OCI-LY1 (cell line): ENCODE measurements at regions not wholly inside any gene's neighbourhood (a gene's known extent, or its start where the extent isn't known, plus 50 kb on each side); places are given as distances from the start of the nearest gene placed in this dataset.

ENCODE experiments used
- EZH2 ChIP-seq: fragments of 200-600 bp; sonication (generic), shearing (Covaris generic); IDR thresholded peaks from 2 replicates; pipeline ENCODE4 v1.8.0; 2017; ENCODE audit warnings: borderline replicate concordance, mixed run types, mild to moderate bottlenecking, antibody characterized with exemption, low read length, moderate library complexity, mixed read lengths
- TF ChIP-seq, protein P1 (sequence below): fragments of 200-600 bp; sonication (generic), shearing (Covaris generic); IDR thresholded peaks from 2 replicates; pipeline ENCODE4 v1.5.1; 2017; ENCODE audit warnings: mild to moderate bottlenecking, antibody characterized with exemption, low read length, moderate library complexity, mixed read lengths

DNA sequence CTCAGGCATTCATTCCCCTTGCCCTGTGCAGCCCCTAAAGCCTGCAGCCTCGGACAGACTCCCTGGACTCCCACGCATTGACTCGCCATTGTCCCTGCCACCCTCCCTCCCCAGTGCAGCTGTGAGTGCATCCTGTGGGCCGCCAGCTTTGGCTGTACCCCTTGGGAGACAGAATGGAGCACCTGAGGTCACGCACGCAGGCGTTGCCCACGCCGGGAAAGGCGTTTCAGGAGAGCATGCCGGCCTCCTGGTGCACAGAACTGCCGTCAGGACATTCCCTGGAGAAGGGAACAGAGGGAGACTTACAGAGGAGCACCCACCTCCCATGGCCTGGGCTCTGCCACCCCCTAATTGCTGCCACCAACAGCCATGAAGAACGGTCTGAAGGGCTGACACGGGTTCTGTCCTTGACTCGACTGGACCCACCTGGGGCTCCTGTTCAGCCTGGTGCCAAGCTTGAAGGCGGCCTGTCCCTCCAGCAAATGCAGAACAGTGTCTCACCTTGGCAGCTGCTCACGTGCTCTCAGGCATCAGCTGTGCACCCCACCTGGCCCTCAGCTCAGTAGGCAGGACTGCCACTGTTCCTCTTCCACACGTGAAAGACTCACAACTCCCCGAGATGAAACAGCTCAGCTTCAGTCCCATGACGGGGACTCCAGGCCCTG, 503.8 kb downstream of the BRD1 start:
- TF ChIP-seq, protein P1, sequence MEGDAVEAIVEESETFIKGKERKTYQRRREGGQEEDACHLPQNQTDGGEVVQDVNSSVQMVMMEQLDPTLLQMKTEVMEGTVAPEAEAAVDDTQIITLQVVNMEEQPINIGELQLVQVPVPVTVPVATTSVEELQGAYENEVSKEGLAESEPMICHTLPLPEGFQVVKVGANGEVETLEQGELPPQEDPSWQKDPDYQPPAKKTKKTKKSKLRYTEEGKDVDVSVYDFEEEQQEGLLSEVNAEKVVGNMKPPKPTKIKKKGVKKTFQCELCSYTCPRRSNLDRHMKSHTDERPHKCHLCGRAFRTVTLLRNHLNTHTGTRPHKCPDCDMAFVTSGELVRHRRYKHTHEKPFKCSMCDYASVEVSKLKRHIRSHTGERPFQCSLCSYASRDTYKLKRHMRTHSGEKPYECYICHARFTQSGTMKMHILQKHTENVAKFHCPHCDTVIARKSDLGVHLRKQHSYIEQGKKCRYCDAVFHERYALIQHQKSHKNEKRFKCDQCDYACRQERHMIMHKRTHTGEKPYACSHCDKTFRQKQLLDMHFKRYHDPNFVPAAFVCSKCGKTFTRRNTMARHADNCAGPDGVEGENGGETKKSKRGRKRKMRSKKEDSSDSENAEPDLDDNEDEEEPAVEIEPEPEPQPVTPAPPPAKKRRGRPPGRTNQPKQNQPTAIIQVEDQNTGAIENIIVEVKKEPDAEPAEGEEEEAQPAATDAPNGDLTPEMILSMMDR, result no peak
- no peak for TF ChIP-seq EZH2
